ENCODE measurements at regions not wholly inside any gene's neighbourhood (a gene's known extent, or its start where the extent isn't known, plus 50 kb on each side); places are given as distances from the start of the nearest gene placed in this dataset.

GRCh38 chr6:156560476-156560875, 216.7 kb upstream of the ARID1B start:
- no peak for DNase-seq

- no peak for DNase-seq
Observed at GRCh38 chr6:156559162-156559690, 218.0 kb upstream of the ARID1B start.

- DNase-seq: no peak
Observed at GRCh38 chr6:156557911-156558259, 219.3 kb upstream of the ARID1B start.

- DNase-seq: peak in 1 of 2 donors; percentile 99
Observed at GRCh38 chr6:156557251-156557910, 219.8 kb upstream of the ARID1B start.

- no peak for DNase-seq
Observed at GRCh38 chr6:156556811-156557210, 220.4 kb upstream of the ARID1B start.

GRCh38 chr6:156555116-156555515, 222.1 kb upstream of the ARID1B start:
- DNase-seq: peak in 1 of 2 donors; percentile 25

- DNase-seq: no peak
Observed at GRCh38 chr6:156554160-156554559, 223.0 kb upstream of the ARID1B start.

- DNase-seq: no peak
Observed at GRCh38 chr6:156552849-156553248, 224.3 kb upstream of the ARID1B start.

- no peak for DNase-seq
Observed at GRCh38 chr6:156550949-156551348, 226.2 kb upstream of the ARID1B start.

GRCh38 chr6:156545931-156546330, 231.2 kb upstream of the ARID1B start:
- no peak for DNase-seq

GRCh38 chr6:156545021-156545420, 232.2 kb upstream of the ARID1B start:
- no peak for DNase-seq

- no peak for DNase-seq
Observed at GRCh38 chr6:156544046-156544445, 233.1 kb upstream of the ARID1B start.

- DNase-seq: no peak
Observed at GRCh38 chr6:156543431-156543830, 233.7 kb upstream of the ARID1B start.

GRCh38 chr6:156538875-156539660, 238.1 kb upstream of the ARID1B start:
- no peak for DNase-seq

GRCh38 chr6:156534594-156534993, 242.6 kb upstream of the ARID1B start:
- peak in 1 of 2 donors; percentile 40 for DNase-seq

- DNase-seq: no peak
Observed at GRCh38 chr6:156533872-156534524, 243.2 kb upstream of the ARID1B start.

- no peak for DNase-seq
Observed at GRCh38 chr6:156526081-156526480, 251.1 kb upstream of the ARID1B start.

GRCh38 chr6:156525541-156525940, 251.6 kb upstream of the ARID1B start:
- no peak for DNase-seq

- no peak for DNase-seq
Observed at GRCh38 chr6:156519940-156520339, 257.2 kb upstream of the ARID1B start.

- no peak for DNase-seq
Observed at GRCh38 chr6:156517088-156517487, 260.1 kb upstream of the ARID1B start.

GRCh38 chr6:156515242-156515641, 261.9 kb upstream of the ARID1B start:
- no peak for DNase-seq

- no peak for DNase-seq
Observed at GRCh38 chr6:156513504-156513903, 263.7 kb upstream of the ARID1B start.

GRCh38 chr6:156511570-156511969, 265.6 kb upstream of the ARID1B start:
- no peak for DNase-seq

GRCh38 chr6:156511051-156511450, 266.1 kb upstream of the ARID1B start:
- no peak for DNase-seq
